HuH-7.5 (cell line): ENCODE measurements at regions not wholly inside any gene's neighbourhood (a gene's known extent, or its start where the extent isn't known, plus 50 kb on each side); places are given as distances from the start of the nearest gene placed in this dataset.
"Not testable (repeated sequence)": the region's sequence is repeated elsewhere in the genome, so short reads cannot be mapped to it uniquely, and the experiment has no call there.

Experiments used
- DNase-seq: peaks from one replicate; pipeline ENCODE4 v3.0.0; 2011; ENCODE audit warnings: low spot score

- no peak for DNase-seq
These were observed 284.0 kb upstream of the PMFBP1 start for GRCh38 chr16:72455743-72456659.

GRCh38 chr16:72453856-72454255 is 281.9 kb upstream of the PMFBP1 start:
- DNase-seq, result not testable (repeated sequence)

GRCh38 chr16:72444696-72445095 is 272.7 kb upstream of the PMFBP1 start:
- DNase-seq, result no peak

- DNase-seq, result no peak
These were observed 271.9 kb upstream of the PMFBP1 start for GRCh38 chr16:72443809-72444208.

GRCh38 chr16:72442385-72443158 is 270.6 kb upstream of the PMFBP1 start:
- DNase-seq, result peak; percentile 5

- DNase-seq, result no peak
These were observed 265.9 kb upstream of the PMFBP1 start for GRCh38 chr16:72437891-72438290.

- DNase-seq, result no peak
These were observed 262.2 kb upstream of the PMFBP1 start for GRCh38 chr16:72434159-72434558.

GRCh38 chr16:72430121-72430520 is 258.2 kb upstream of the PMFBP1 start:
- DNase-seq, result no peak

- no peak for DNase-seq
These were observed 257.7 kb upstream of the PMFBP1 start for GRCh38 chr16:72429671-72430081.

- no peak for DNase-seq
These were observed 256.9 kb upstream of the PMFBP1 start for GRCh38 chr16:72428681-72429376.

- no peak for DNase-seq
These were observed 255.9 kb upstream of the PMFBP1 start for GRCh38 chr16:72427783-72428331.

- no peak for DNase-seq
These were observed 255.3 kb upstream of the PMFBP1 start for GRCh38 chr16:72427051-72427782.

- no peak for DNase-seq
These were observed 254.4 kb upstream of the PMFBP1 start for GRCh38 chr16:72426386-72426785.

GRCh38 chr16:72425571-72426341 is 253.8 kb upstream of the PMFBP1 start:
- no peak for DNase-seq

GRCh38 chr16:72424757-72425156 is 252.8 kb upstream of the PMFBP1 start:
- DNase-seq, result no peak

GRCh38 chr16:72422308-72422897 is 250.4 kb upstream of the PMFBP1 start:
- DNase-seq, result no peak

- DNase-seq, result no peak
These were observed 247.7 kb upstream of the PMFBP1 start for GRCh38 chr16:72419638-72420037.

GRCh38 chr16:72415379-72415778 is 243.4 kb upstream of the PMFBP1 start:
- no peak for DNase-seq

- DNase-seq, result no peak
These were observed 238.5 kb upstream of the PMFBP1 start for GRCh38 chr16:72410492-72410891.

GRCh38 chr16:72409423-72409822 is 237.5 kb upstream of the PMFBP1 start:
- no peak for DNase-seq
